ENCODE measurements at regions not wholly inside any gene's neighbourhood (a gene's known extent, or its start where the extent isn't known, plus 50 kb on each side); places are given as distances from the start of the nearest gene placed in this dataset.
"Not testable (repeated sequence)": the region's sequence is repeated elsewhere in the genome, so short reads cannot be mapped to it uniquely, and the experiment has no call there.

GRCh38 chr9:29449306-29449705, 1876.0 kb upstream of the C9orf72 start:
- DNase-seq = no peak

- DNase-seq = not testable (repeated sequence)
These were observed 1877.1 kb upstream of the C9orf72 start for GRCh38 chr9:29450343-29450875.

- no peak for DNase-seq
These were observed 1883.7 kb upstream of the C9orf72 start for GRCh38 chr9:29456940-29457339.

GRCh38 chr9:29475471-29475870, 1902.2 kb upstream of the C9orf72 start:
- DNase-seq = no peak

- no peak for DNase-seq
These were observed 1938.4 kb upstream of the C9orf72 start for GRCh38 chr9:29511680-29512079.

GRCh38 chr9:29514336-29514735, 1941.1 kb upstream of the C9orf72 start:
- DNase-seq = no peak

- no peak for DNase-seq
These were observed 1941.6 kb upstream of the C9orf72 start for GRCh38 chr9:29514862-29515261.

GRCh38 chr9:29548436-29548835, 1975.2 kb upstream of the C9orf72 start:
- no peak for DNase-seq

GRCh38 chr9:29555502-29555901, 1982.2 kb upstream of the C9orf72 start:
- peak; percentile 80 to 85 for DNase-seq

- peak; percentile 7 to 12 for DNase-seq
These were observed 1983.0 kb upstream of the C9orf72 start for GRCh38 chr9:29556317-29556716.

- DNase-seq = no peak
These were observed 1983.5 kb upstream of the C9orf72 start for GRCh38 chr9:29556746-29557145.

- no peak for DNase-seq
These were observed 1991.3 kb upstream of the C9orf72 start for GRCh38 chr9:29564564-29564963.

- no peak for DNase-seq
These were observed 2001.9 kb upstream of the C9orf72 start for GRCh38 chr9:29575219-29575618.

GRCh38 chr9:29588361-29588760, 2015.1 kb upstream of the C9orf72 start:
- DNase-seq = no peak

GRCh38 chr9:29609282-29609681, 2036.0 kb upstream of the C9orf72 start:
- DNase-seq = no peak

GRCh38 chr9:29613773-29614172, 2040.5 kb upstream of the C9orf72 start:
- DNase-seq = no peak

- DNase-seq = no peak
These were observed 2043.6 kb upstream of the C9orf72 start for GRCh38 chr9:29616844-29617243.

- DNase-seq = peak in 1 of 2 experiments; percentile 17
These were observed 2052.0 kb upstream of the C9orf72 start for GRCh38 chr9:29625292-29625731.

GRCh38 chr9:29625931-29626330, 2052.7 kb upstream of the C9orf72 start:
- no peak for DNase-seq

GRCh38 chr9:29628856-29629255, 2055.6 kb upstream of the C9orf72 start:
- not testable (repeated sequence) for DNase-seq

- DNase-seq = no peak
These were observed 2064.4 kb upstream of the C9orf72 start for GRCh38 chr9:29637471-29638237.

- no peak for DNase-seq
These were observed 2067.2 kb upstream of the C9orf72 start for GRCh38 chr9:29640507-29640906.

GRCh38 chr9:29644514-29644913, 2071.2 kb upstream of the C9orf72 start:
- no peak for DNase-seq

GRCh38 chr9:29647451-29647850, 2074.2 kb upstream of the C9orf72 start:
- DNase-seq = no peak

GRCh38 chr9:29648132-29648531, 2074.9 kb upstream of the C9orf72 start:
- no peak for DNase-seq
